ENCODE measurements at regions not wholly inside any gene's neighbourhood (a gene's known extent, or its start where the extent isn't known, plus 50 kb on each side); places are given as distances from the start of the nearest gene placed in this dataset.

DNA sequence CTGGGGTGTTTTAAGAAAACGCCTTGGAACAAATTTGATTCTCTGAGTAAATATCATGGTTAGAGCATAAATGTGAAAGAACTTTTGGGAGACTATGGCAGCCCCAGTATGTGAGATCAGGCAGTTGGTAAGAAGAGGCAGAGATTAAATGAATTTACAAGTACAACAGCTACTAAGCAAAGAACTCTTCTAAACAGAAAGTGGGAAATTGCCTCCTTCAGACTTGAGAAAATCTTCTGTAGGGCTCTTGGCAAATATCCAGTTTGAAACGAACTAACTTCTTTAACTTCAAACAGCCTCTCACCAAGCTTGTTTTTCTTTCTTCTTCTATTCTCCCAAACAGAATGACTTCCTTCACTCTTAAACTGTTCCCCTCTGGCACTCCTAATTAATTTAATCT lies 337.7 kb downstream of the SIPA1L2 start:
- no peak for TF ChIP-seq EZH2phosphoT487 (IDR thresholded peaks at IDR 0.05)
- TF ChIP-seq, protein P1, sequence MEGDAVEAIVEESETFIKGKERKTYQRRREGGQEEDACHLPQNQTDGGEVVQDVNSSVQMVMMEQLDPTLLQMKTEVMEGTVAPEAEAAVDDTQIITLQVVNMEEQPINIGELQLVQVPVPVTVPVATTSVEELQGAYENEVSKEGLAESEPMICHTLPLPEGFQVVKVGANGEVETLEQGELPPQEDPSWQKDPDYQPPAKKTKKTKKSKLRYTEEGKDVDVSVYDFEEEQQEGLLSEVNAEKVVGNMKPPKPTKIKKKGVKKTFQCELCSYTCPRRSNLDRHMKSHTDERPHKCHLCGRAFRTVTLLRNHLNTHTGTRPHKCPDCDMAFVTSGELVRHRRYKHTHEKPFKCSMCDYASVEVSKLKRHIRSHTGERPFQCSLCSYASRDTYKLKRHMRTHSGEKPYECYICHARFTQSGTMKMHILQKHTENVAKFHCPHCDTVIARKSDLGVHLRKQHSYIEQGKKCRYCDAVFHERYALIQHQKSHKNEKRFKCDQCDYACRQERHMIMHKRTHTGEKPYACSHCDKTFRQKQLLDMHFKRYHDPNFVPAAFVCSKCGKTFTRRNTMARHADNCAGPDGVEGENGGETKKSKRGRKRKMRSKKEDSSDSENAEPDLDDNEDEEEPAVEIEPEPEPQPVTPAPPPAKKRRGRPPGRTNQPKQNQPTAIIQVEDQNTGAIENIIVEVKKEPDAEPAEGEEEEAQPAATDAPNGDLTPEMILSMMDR (IDR thresholded peaks at IDR 0.05): no peak
- no peak for TF ChIP-seq EZH2 (IDR thresholded peaks at IDR 0.05)
